Gastrocnemius medialis (tissue), 4 donors: ENCODE measurements at regions not wholly inside any gene's neighbourhood (a gene's known extent, or its start where the extent isn't known, plus 50 kb on each side); places are given as distances from the start of the nearest gene placed in this dataset.

ENCODE experiments used
- POLR2A ChIP-seq, 2 donors: fragments of 450-650 bp; IDR thresholded peaks; one replicate each; pipeline ENCODE4 v1.6.1; 2017; ENCODE audit warnings: antibody characterized with exemption in 2 of 2, mild to moderate bottlenecking in 2 of 2, moderate library complexity in 2 of 2
- TF ChIP-seq, protein P1 (sequence below), 5 experiments: fragments of 450-650 bp in 3 of 5; fragments of 200-600 bp in 2 of 5; sonication (generic) in 2 of 5; IDR thresholded peaks in 4 of 5; conservative IDR thresholded peaks in 1 of 5; 1 replicate in 4 of 5; 2 replicates in 1 of 5; pipeline ENCODE4 v1.5.1; 2016 to 2019; ENCODE audit warnings: antibody characterized with exemption in 5 of 5, mild to moderate bottlenecking in 3 of 5, moderate library complexity in 3 of 5

GRCh38 chr21:39109163-39109530, 74.1 kb downstream of the PSMG1 start:
- TF ChIP-seq, protein P1, sequence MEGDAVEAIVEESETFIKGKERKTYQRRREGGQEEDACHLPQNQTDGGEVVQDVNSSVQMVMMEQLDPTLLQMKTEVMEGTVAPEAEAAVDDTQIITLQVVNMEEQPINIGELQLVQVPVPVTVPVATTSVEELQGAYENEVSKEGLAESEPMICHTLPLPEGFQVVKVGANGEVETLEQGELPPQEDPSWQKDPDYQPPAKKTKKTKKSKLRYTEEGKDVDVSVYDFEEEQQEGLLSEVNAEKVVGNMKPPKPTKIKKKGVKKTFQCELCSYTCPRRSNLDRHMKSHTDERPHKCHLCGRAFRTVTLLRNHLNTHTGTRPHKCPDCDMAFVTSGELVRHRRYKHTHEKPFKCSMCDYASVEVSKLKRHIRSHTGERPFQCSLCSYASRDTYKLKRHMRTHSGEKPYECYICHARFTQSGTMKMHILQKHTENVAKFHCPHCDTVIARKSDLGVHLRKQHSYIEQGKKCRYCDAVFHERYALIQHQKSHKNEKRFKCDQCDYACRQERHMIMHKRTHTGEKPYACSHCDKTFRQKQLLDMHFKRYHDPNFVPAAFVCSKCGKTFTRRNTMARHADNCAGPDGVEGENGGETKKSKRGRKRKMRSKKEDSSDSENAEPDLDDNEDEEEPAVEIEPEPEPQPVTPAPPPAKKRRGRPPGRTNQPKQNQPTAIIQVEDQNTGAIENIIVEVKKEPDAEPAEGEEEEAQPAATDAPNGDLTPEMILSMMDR (IDR thresholded peaks at IDR 0.05 in 4 of 5, conservative IDR thresholded peaks at IDR 0.05 in 1 of 5), result no peak
- no peak for TF ChIP-seq POLR2A (IDR thresholded peaks at IDR 0.05)
